Spleen (tissue), 11 donors: ENCODE measurements at regions not wholly inside any gene's neighbourhood (a gene's known extent, or its start where the extent isn't known, plus 50 kb on each side); places are given as distances from the start of the nearest gene placed in this dataset.

Experiments used
- DNase-seq: peaks from one replicate; pipeline ENCODE4 v3.0.0-alpha.2; 2020
- H3K27ac ChIP-seq, 8 donors: fragments of 200-600 bp; sonication (generic) in 7 of 8; 1 replicate in 4 of 8; 2 replicates in 4 of 8; pipeline versions ENCODE4 v1.5.0 to v1.8.0; 2016 to 2021; ENCODE audit warnings: inconsistent platforms in 4 of 8, mild to moderate bottlenecking in 4 of 8, moderate library complexity in 1 of 8
- H3K27me3 ChIP-seq, 7 donors: fragments of 200-600 bp; sonication (generic) in 6 of 7; replicated peaks in 1 of 7; 1 replicate in 4 of 7; 2 replicates in 3 of 7; pipeline versions ENCODE4 v1.5.0 to v1.8.0; 2016 to 2021; ENCODE audit warnings: inconsistent platforms in 3 of 7, mild to moderate bottlenecking in 1 of 7
- H3K36me3 ChIP-seq, 6 donors: fragments of 200-600 bp; sonication (generic) in 5 of 6; 1 replicate in 4 of 6; 2 replicates in 2 of 6; pipeline versions ENCODE4 v1.5.0 to v1.8.0; 2016 to 2021; ENCODE audit warnings: inconsistent platforms in 2 of 6
- H3K4me1 ChIP-seq, 6 donors: fragments of 200-600 bp; sonication (generic) in 5 of 6; 1 replicate in 3 of 6; 2 replicates in 3 of 6; pipeline versions ENCODE4 v1.5.0 to v1.8.0; 2016 to 2021; ENCODE audit warnings: inconsistent platforms in 3 of 6
- H3K4me3 ChIP-seq, 8 donors: fragments of 200-600 bp; sonication (generic) in 7 of 8; 1 replicate in 4 of 8; 2 replicates in 4 of 8; pipeline versions ENCODE4 v1.5.0 to v1.8.0; 2016 to 2021; ENCODE audit warnings: inconsistent platforms in 4 of 8, mild to moderate bottlenecking in 4 of 8, moderate library complexity in 2 of 8
- H3K9me3 ChIP-seq, 8 donors: fragments of 200-600 bp; sonication (generic) in 7 of 8; 1 replicate in 4 of 8; 2 replicates in 4 of 8; pipeline versions ENCODE4 v1.5.0 to v1.8.0; 2016 to 2021; ENCODE audit warnings: inconsistent platforms in 4 of 8
- CTCF ChIP-seq, 11 experiments: fragments of 200-600 bp in 7 of 11; fragments of 450-650 bp in 4 of 11; sonication (generic) in 4 of 11; IDR thresholded peaks in 8 of 11; conservative IDR thresholded peaks in 3 of 11; 1 replicate in 7 of 11; 2 replicates in 4 of 11; pipeline versions ENCODE4 v1.4.0 to v1.8.0; 2016 to 2021; ENCODE audit warnings: antibody characterized with exemption in 11 of 11, inconsistent platforms in 4 of 11, mild to moderate bottlenecking in 1 of 11
- POLR2A ChIP-seq, 3 donors: fragments of 450-650 bp; IDR thresholded peaks; one replicate each; pipeline ENCODE4 v1.5.1; 2017; ENCODE audit warnings: antibody characterized with exemption in 3 of 3, mild to moderate bottlenecking in 1 of 3
- POLR2AphosphoS5 ChIP-seq, 3 donors: sonication (generic); formaldehyde crosslinking; IDR thresholded peaks; one replicate each; pipeline ENCODE4 v1.5.1; 2017; ENCODE audit warnings: antibody characterized with exemption in 3 of 3
- WGBS, 5 donors: extraction: QIAGEN DNeasy Blood & Tissue Kit in 3 of 5; methylation state at CpG; one replicate each; pipeline versions ENCODE4 v1.1.5 to v1.1.7; 2013 to 2018; 5-methylcytosine and 5-hydroxymethylcytosine counted together
- intact Hi-C: fragments of 100-400 bp; cut with DNase I; formaldehyde crosslinking; loops from one replicate; pipeline ENCODE4 v1.15.0; 2023; ENCODE audit warnings: low total_unique reads
- donor health status: healthy with polysubstance abuse.
- donor health status: DM: no; HTN: no; CAD: no; lungs with moderate emphysema.
- donor health status: DM: no; HTN: no; CAD: no.
- donor health status: Bipolar disorder and iron deficiency.
- donor health status: healthy.
- donor health status: DM: no; HTN: no; CAD: no.
- donor health status: DM: yes; HTN: yes; CAD: no.

GRCh38 chr15:88740356-88740755 is 62.9 kb upstream of the ACAN start:
- Histone ChIP-seq H3K9me3 (peaks cover 0 to 5% (median 0%) of the 10 kb centered on the region in 8 donors), H3K4me3 (no peak overlapping the region), H3K36me3 (no peaks in the 10 kb centered on the region), H3K4me1 (no peaks in the 10 kb centered on the region), H3K27me3 (peaks cover 0 to 58% (median 15%) of the 10 kb centered on the region in 7 donors), H3K27ac (no peak overlapping the region)
- TF ChIP-seq POLR2A (IDR thresholded peaks at IDR 0.05) (no peak), CTCF (IDR thresholded peaks at IDR 0.05 in 8 of 11, conservative IDR thresholded peaks at IDR 0.05 in 3 of 11) (no peak), POLR2AphosphoS5 (IDR thresholded peaks at IDR 0.05) (no peak)
- no peak for DNase-seq
- WGBS, 5 donors: 74 to 88% (median 81%) methylated on average over 3 of the region's 3 CpGs
- intact Hi-C loops: no loop called here

GRCh38 chr15:88741046-88741445 is 62.2 kb upstream of the ACAN start:
- intact Hi-C loops: no loop called here

GRCh38 chr15:88741671-88742070 is 61.6 kb upstream of the ACAN start:
- TF ChIP-seq CTCF (IDR thresholded peaks at IDR 0.05 in 8 of 11, conservative IDR thresholded peaks at IDR 0.05 in 3 of 11): no peak
- no peak for TF ChIP-seq POLR2AphosphoS5 (IDR thresholded peaks at IDR 0.05)
- TF ChIP-seq POLR2A (IDR thresholded peaks at IDR 0.05): no peak
- Histone ChIP-seq H3K27ac (no peak overlapping the region), H3K4me1 (no peaks in the 10 kb centered on the region), H3K9me3 (peaks cover 0 to 5% (median 0%) of the 10 kb centered on the region in 8 donors), H3K4me3 (no peak overlapping the region), H3K27me3 (peaks cover 0 to 58% (median 15%) of the 10 kb centered on the region in 7 donors), H3K36me3 (no peaks in the 10 kb centered on the region)
- no peak for DNase-seq
- intact Hi-C loops: no loop called here
- WGBS, 5 donors: 75 to 86% (median 81%) methylated on average over 18 to 31 of the region's 31 CpGs

More at GRCh38 chr15:88741046-88741445, 62.2 kb upstream of the ACAN start:
- H3K27ac ChIP-seq: no peak overlapping the region
- no peaks in the 10 kb centered on the region for H3K36me3 ChIP-seq
- no peak for DNase-seq
- TF ChIP-seq CTCF (IDR thresholded peaks at IDR 0.05 in 8 of 11, conservative IDR thresholded peaks at IDR 0.05 in 3 of 11): no peak
- TF ChIP-seq POLR2AphosphoS5 (IDR thresholded peaks at IDR 0.05): no peak
- TF ChIP-seq POLR2A (IDR thresholded peaks at IDR 0.05): no peak
- no peaks in the 10 kb centered on the region for H3K4me1 ChIP-seq
- WGBS, 5 donors: 84 to 100% (median 88%) methylated on average over 5 of the region's 5 CpGs
- H3K27me3 ChIP-seq: peaks cover 0 to 60% (median 15%) of the 10 kb centered on the region in 7 donors
- peaks cover 0 to 5% (median 0%) of the 10 kb centered on the region in 8 donors for H3K9me3 ChIP-seq
- H3K4me3 ChIP-seq: no peak overlapping the region

GRCh38 chr15:88742161-88742560 is 61.1 kb upstream of the ACAN start:
- H3K9me3 ChIP-seq: peaks cover 0 to 5% (median 0%) of the 10 kb centered on the region in 8 donors
- no peak overlapping the region for H3K27ac ChIP-seq
- 61 to 100% (median 87%) methylated on average over 3 to 4 of the region's 4 CpGs for WGBS, 5 donors
- TF ChIP-seq POLR2A (IDR thresholded peaks at IDR 0.05): no peak
- no peak for TF ChIP-seq CTCF (IDR thresholded peaks at IDR 0.05 in 8 of 11, conservative IDR thresholded peaks at IDR 0.05 in 3 of 11)
- no peak for TF ChIP-seq POLR2AphosphoS5 (IDR thresholded peaks at IDR 0.05)
- no peak overlapping the region for H3K4me3 ChIP-seq
- intact Hi-C loops: no loop called here
- no peaks in the 10 kb centered on the region for H3K4me1 ChIP-seq
- H3K27me3 ChIP-seq: peaks cover 0 to 60% (median 15%) of the 10 kb centered on the region in 7 donors
- H3K36me3 ChIP-seq: no peaks in the 10 kb centered on the region
- no peak for DNase-seq
